GM13976 (cell line): ENCODE measurements at regions not wholly inside any gene's neighbourhood (a gene's known extent, or its start where the extent isn't known, plus 50 kb on each side); places are given as distances from the start of the nearest gene placed in this dataset.

Experiments used
- DNase-seq: peaks from one replicate; pipeline ENCODE4 v3.0.0; 2012; ENCODE audit warnings: low spot score
- in situ Hi-C: fragments of 300-500 bp; cut with MboI; formaldehyde crosslinking; loops from one replicate; pipeline ENCODE4 v1.12.0; 2022; ENCODE audit warnings: low sequenced_read_pairs, mixed read lengths, inconsistent platforms; ENCODE audit not compliant: unreplicated experiment
- TF ChIP-seq, protein P1 (sequence below): IDR thresholded peaks from 2 replicates; pipeline ENCODE4 v1.5.1; 2012; ENCODE audit warnings: borderline replicate concordance, mild to moderate bottlenecking; ENCODE audit not compliant: insufficient read depth; ENCODE audit errors: extremely low read depth, missing control alignments, control extremely low read depth

DNA sequence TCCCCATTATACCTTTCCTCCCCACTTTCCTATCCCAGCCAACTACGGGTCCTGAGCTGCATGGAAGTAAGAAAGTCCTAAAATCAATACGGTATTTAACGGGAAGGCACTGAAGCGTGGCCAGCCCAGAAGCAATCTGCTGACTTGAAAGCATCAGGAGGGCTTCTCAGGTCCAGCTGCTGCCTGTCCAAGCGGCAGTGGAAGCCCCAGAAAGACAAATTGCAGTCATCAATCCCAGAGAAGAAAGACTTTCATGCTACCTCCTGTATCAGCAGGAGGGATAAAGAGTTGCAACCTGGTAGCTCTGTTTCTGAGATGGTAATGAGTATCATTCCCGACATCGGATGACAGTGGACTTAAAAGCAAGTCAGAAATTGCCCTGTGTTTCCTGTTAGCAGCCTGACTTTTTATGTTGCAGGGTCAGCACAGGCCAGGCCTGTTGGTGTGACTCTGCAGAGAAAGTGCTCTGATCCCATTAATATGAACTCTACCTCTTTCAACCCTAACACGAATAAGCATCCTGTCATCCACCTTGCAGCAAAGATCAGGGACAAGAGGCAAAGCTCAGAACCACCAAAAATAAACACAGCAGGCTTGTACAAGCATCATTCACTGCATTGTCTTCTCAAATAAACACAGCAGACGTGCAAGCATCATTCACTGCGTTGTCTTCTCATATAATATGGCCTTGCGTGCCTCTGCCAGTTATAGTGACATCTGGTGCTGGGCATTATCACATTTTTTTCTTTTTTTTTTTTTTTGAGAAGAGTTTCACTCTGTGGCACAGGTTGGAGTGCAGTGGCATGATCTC lies 358.6 kb upstream of the CDH11 start:
- in situ Hi-C loops, result no loop called here
- no peak for DNase-seq
- TF ChIP-seq, protein P1, sequence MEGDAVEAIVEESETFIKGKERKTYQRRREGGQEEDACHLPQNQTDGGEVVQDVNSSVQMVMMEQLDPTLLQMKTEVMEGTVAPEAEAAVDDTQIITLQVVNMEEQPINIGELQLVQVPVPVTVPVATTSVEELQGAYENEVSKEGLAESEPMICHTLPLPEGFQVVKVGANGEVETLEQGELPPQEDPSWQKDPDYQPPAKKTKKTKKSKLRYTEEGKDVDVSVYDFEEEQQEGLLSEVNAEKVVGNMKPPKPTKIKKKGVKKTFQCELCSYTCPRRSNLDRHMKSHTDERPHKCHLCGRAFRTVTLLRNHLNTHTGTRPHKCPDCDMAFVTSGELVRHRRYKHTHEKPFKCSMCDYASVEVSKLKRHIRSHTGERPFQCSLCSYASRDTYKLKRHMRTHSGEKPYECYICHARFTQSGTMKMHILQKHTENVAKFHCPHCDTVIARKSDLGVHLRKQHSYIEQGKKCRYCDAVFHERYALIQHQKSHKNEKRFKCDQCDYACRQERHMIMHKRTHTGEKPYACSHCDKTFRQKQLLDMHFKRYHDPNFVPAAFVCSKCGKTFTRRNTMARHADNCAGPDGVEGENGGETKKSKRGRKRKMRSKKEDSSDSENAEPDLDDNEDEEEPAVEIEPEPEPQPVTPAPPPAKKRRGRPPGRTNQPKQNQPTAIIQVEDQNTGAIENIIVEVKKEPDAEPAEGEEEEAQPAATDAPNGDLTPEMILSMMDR, result no peak

DNA sequence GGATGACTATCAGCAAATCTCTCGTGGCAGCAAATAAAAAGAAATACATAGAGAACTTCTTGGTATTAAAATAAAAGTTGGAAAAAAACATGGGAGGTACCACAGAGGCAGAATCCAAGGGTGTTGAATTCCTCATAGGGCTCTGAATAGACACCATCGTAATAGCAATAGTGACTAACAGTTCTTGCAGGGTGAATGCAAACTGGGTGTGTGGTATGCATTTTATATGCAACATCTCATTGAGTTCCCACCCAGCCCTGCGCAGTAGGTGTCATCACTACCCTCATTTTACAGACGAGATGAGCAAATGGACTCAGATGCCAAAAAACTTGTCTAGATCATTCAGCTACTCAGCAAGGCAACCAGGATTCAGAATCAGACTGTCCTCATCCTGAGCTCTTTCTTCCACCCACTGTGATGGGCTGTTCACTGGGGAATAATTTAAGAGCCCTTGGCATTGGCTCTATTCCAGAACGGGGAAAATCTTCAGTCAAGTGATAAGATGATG lies 354.6 kb upstream of the CDH11 start:
- DNase-seq, result no peak
- in situ Hi-C loops, result no loop called here
- TF ChIP-seq, protein P1, result no peak

DNA sequence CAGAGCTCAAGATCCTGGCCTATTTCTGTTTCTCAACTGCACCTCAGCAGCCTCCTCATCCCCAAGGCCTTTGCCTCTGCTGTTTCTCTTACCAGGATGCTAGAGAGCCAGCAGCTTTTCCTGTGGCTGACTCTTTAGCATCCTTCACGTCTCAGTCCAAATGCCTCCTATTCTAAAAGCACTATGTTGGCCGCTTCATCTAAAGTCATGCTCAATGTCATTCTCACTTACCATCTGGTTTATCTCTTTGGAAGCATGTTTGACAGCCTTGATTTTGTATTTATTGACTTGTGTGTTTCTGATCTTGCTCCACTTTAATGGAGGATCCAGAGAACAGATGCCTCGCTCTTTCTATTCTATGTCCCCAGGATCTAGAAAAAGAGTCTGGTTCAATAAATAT lies 351.8 kb upstream of the CDH11 start:
- in situ Hi-C loops, result no loop called here
- TF ChIP-seq, protein P1, result no peak
- no peak for DNase-seq

DNA sequence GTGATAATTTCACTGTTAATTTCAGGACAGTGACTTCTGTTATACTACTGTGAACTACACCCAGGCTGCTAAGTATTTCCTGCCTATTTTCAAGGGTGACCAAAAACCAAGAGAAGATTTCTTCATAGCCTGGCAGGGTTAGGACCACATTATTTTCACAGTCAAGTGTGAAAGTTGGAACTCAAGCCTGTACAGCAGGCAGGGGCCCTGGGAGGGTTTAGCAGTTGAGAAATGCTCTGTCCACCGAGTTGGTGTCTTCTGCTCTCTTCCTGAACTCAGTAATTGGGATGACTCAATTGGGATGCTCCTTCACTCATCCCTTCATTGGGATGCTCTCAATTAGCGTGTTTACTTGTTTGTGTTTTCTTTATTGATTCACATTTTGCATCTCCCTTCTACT lies 347.3 kb upstream of the CDH11 start:
- in situ Hi-C loops, result no loop called here
- TF ChIP-seq, protein P1, result no peak
- DNase-seq, result no peak

DNA sequence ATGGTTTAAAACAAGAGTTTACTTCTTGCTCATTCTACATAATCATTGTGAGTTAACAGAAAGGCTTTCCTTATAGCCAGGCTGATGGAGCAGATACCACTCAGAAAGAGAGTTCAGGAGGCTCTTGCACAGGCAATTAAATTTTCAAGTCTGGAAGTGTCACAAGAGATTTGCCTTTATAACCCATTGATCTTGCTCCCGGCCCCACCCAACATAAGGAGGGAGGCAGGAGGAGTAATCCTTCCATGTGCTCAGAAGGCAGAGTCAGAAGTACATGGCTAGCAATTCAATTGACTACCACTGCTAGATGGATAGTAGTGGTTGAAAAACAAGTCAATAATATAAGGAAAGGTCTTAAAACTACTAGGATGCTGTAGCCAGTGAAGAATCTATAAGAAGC lies 346.3 kb upstream of the CDH11 start:
- in situ Hi-C loops, result no loop called here
- TF ChIP-seq, protein P1, result no peak
- no peak for DNase-seq

DNA sequence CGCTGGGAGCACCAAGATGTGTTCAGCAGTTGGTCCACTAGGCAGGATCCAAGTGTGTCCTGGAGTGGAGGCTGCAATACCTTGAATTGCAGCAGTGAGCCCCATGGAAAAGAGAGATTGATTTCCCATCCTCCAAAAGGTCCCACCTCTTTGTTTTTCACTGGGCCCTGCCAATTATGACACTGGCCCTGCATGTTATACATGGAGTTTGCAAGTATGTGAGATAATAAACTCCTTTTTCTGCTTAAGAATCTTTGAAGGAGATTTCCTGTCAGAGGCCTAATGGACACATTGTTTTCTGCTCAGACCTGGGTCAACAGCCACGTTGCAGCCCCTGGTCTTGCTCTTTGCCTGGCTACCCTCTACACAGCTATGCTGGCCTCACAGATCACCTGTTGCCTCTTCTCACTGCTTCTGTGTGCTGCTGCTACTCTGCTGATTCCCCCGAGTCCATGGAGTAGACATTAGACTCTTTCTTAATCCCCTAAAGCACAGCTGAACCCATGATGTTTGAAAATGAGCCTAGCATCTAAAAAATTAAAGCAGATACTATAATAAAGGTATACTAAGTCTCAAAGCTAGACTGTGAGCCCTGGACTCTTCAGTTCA lies 341.9 kb upstream of the CDH11 start:
- DNase-seq, result no peak
- in situ Hi-C loops, result no loop called here
- TF ChIP-seq, protein P1, result no peak

DNA sequence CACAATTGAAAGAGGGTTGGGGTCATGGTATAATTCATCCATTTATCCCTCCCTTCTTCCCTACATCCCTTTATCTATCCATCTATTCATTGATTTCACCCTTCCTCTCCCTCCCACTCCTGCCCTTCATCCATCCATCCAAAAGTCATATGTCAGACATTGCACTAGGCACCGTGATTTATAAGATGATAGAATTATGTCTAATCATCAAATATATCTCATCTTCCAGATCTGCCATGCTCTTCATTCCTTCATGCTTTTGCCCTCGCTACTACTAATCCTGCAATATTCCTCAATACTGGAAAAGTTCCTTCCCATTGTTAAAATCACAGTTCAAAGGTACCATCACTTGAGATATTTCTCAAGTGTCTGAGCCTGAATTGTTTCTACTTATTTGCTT lies 335.2 kb upstream of the CDH11 start:
- no peak for DNase-seq
- in situ Hi-C loops, result no loop called here
- TF ChIP-seq, protein P1, result no peak
